H9 (cell line): ENCODE measurements at regions not wholly inside any gene's neighbourhood (a gene's known extent, or its start where the extent isn't known, plus 50 kb on each side); places are given as distances from the start of the nearest gene placed in this dataset.

Experiments used
- DNase-seq: peaks from one replicate; pipeline ENCODE4 v3.0.0-alpha.2; 2017
- H2AFZ ChIP-seq: one replicate; pipeline ENCODE4 v1.6.1; 2013; ENCODE audit warnings: mild to moderate bottlenecking, low read length, control low read depth, moderate library complexity
- H2AK5ac ChIP-seq: 2 replicates; pipeline ENCODE4 v1.6.1; 2013; ENCODE audit warnings: low read length, control low read depth, mixed read lengths; ENCODE audit not compliant: insufficient read length
- H2BK120ac ChIP-seq: one replicate; pipeline ENCODE4 v1.6.1; 2013; ENCODE audit warnings: low read depth, mild to moderate bottlenecking, low read length, control low read depth, inconsistent platforms; ENCODE audit not compliant: poor library complexity, severe bottlenecking
- H2BK12ac ChIP-seq: 2 replicates; pipeline ENCODE4 v1.6.1; 2013; ENCODE audit warnings: low read length, control low read depth, mixed read lengths, low read depth; ENCODE audit not compliant: insufficient read length
- H2BK15ac ChIP-seq: 2 replicates; pipeline ENCODE4 v1.6.1; 2013; ENCODE audit warnings: low read depth, low read length, control low read depth
- H2BK20ac ChIP-seq: one replicate; pipeline ENCODE4 v1.6.1; 2013; ENCODE audit warnings: low read depth, mild to moderate bottlenecking, low read length, control low read depth, inconsistent platforms; ENCODE audit not compliant: poor library complexity, severe bottlenecking
- H2BK5ac ChIP-seq: 2 replicates; pipeline ENCODE4 v1.6.1; 2013; ENCODE audit warnings: low read length, control low read depth, mixed read lengths; ENCODE audit not compliant: insufficient read length
- H3K14ac ChIP-seq: 2 replicates; pipeline ENCODE4 v1.6.1; 2013; ENCODE audit warnings: low read length, control low read depth; ENCODE audit not compliant: insufficient read depth
- H3K18ac ChIP-seq: 2 replicates; pipeline ENCODE4 v1.6.1; 2013; ENCODE audit warnings: low read depth, mild to moderate bottlenecking, mixed read lengths, low read length, control low read depth; ENCODE audit not compliant: insufficient read length
- H3K23ac ChIP-seq: 2 replicates; pipeline ENCODE4 v1.6.1; 2013; ENCODE audit warnings: low read length, control low read depth, mixed read lengths, low read depth; ENCODE audit not compliant: insufficient read length
- H3K23me2 ChIP-seq: 2 replicates; pipeline ENCODE4 v1.6.1; 2013; ENCODE audit warnings: low read depth, mild to moderate bottlenecking, mixed read lengths, low read length, control low read depth; ENCODE audit not compliant: insufficient read length, poor library complexity, severe bottlenecking
- H3K27ac ChIP-seq: 2 replicates; pipeline ENCODE4 v1.5.1; 2013; ENCODE audit warnings: low read length, control low read depth, mixed read lengths, low read depth; ENCODE audit not compliant: insufficient read length
- H3K27me3 ChIP-seq: 2 replicates; pipeline ENCODE4 v1.6.1; 2013; ENCODE audit warnings: low read length, control low read depth, inconsistent platforms; ENCODE audit not compliant: insufficient read depth
- H3K4ac ChIP-seq: 2 replicates; pipeline ENCODE4 v1.6.1; 2013; ENCODE audit warnings: low read depth, mild to moderate bottlenecking, control low read depth, inconsistent platforms, low read length, moderate library complexity
- H3K4me1 ChIP-seq: 2 replicates; pipeline ENCODE4 v1.6.1; 2013; ENCODE audit warnings: low read length, control low read depth, inconsistent platforms; ENCODE audit not compliant: insufficient read depth
- H3K4me2 ChIP-seq: 2 replicates; pipeline ENCODE4 v1.6.1; 2013; ENCODE audit warnings: low read length, control low read depth, mixed read lengths; ENCODE audit not compliant: insufficient read length, insufficient read depth
- H3K56ac ChIP-seq: 2 replicates; pipeline ENCODE4 v1.6.1; 2013; ENCODE audit warnings: low read depth, mild to moderate bottlenecking, mixed read lengths, low read length, control low read depth; ENCODE audit not compliant: insufficient read length
- H3K79me1 ChIP-seq: 2 replicates; pipeline ENCODE4 v1.6.1; 2013; ENCODE audit warnings: low read depth, mild to moderate bottlenecking, moderate library complexity, low read length, control low read depth, inconsistent platforms; ENCODE audit not compliant: insufficient read depth, poor library complexity, severe bottlenecking
- H3K79me2 ChIP-seq: 2 replicates; pipeline ENCODE4 v1.6.1; 2013; ENCODE audit warnings: low read length, control low read depth, inconsistent platforms; ENCODE audit not compliant: insufficient read depth
- H3K9ac ChIP-seq: 2 replicates; pipeline ENCODE4 v1.6.1; 2013; ENCODE audit warnings: low read length, control low read depth, mixed read lengths; ENCODE audit not compliant: insufficient read length; ENCODE audit errors: extremely low read depth
- H3K9me3 ChIP-seq: one replicate; pipeline ENCODE4 v1.6.1; 2013; ENCODE audit warnings: low read depth, low read length, inconsistent platforms; ENCODE audit not compliant: control insufficient read depth
- H3T11ph ChIP-seq: one replicate; pipeline ENCODE4 v1.6.1; 2013; ENCODE audit warnings: mild to moderate bottlenecking, low read length, control low read depth, inconsistent platforms
- H4K20me1 ChIP-seq: one replicate; pipeline ENCODE4 v1.6.1; 2013; ENCODE audit not compliant: control insufficient read depth, insufficient read length, insufficient read depth
- H4K5ac ChIP-seq: 2 replicates; pipeline ENCODE4 v1.6.1; 2013; ENCODE audit warnings: low read depth, mild to moderate bottlenecking, mixed read lengths, low read length, control low read depth; ENCODE audit not compliant: insufficient read length
- H4K8ac ChIP-seq: replicated peaks from 2 replicates; pipeline ENCODE4 v1.6.1; 2013; ENCODE audit warnings: low read length, control low read depth, mixed read lengths, low read depth; ENCODE audit not compliant: insufficient read length
- H4K91ac ChIP-seq: 2 replicates; pipeline ENCODE4 v1.6.1; 2013; ENCODE audit warnings: low read depth, mild to moderate bottlenecking, moderate library complexity, mixed read lengths, low read length, control low read depth; ENCODE audit not compliant: insufficient read length
- H3K27ac Mint-ChIP-seq, 3 experiments: 2 replicates in 2 of 3; 3 replicates in 1 of 3; pipeline ENCODE4 v1.8.0; 2020 to 2021; ENCODE audit warnings: mixed read lengths in 3 of 3, mild to moderate bottlenecking in 1 of 3, moderate library complexity in 1 of 3
- H3K27me3 Mint-ChIP-seq: 2 replicates; pipeline ENCODE4 v1.8.0; 2021; ENCODE audit warnings: low read depth, mild to moderate bottlenecking, moderate library complexity, mixed read lengths
- H3K36me3 Mint-ChIP-seq, 3 experiments: 2 replicates in 2 of 3; 3 replicates in 1 of 3; pipeline ENCODE4 v1.8.0; 2020 to 2021; ENCODE audit warnings: low read depth in 3 of 3, mixed read lengths in 3 of 3; ENCODE audit not compliant: insufficient read depth in 1 of 3
- H3K4me1 Mint-ChIP-seq, 2 experiments: 2 replicates each; pipeline ENCODE4 v1.8.0; 2020; ENCODE audit warnings: mixed read lengths in 2 of 2
- H3K4me3 Mint-ChIP-seq, 2 experiments: 2 replicates in 1 of 2; 3 replicates in 1 of 2; pipeline ENCODE4 v1.8.0; 2020 to 2021; ENCODE audit warnings: mild to moderate bottlenecking in 2 of 2, mixed read lengths in 2 of 2, moderate library complexity in 1 of 2
- H3K9me3 Mint-ChIP-seq, 2 experiments: 2 replicates in 1 of 2; 3 replicates in 1 of 2; pipeline ENCODE4 v1.8.0; 2020; ENCODE audit warnings: mild to moderate bottlenecking in 2 of 2, mixed read lengths in 2 of 2, moderate library complexity in 1 of 2
- CTCF ChIP-seq: fragments of 200-600 bp; sonication (generic); conservative IDR thresholded peaks from 3 replicates; pipeline ENCODE4 v1.8.0; 2021; ENCODE audit warnings: antibody characterized with exemption, mild to moderate bottlenecking
- WGBS: extraction: QIAGEN DNeasy Blood & Tissue Kit; methylation state at CpG from one replicate; pipeline ENCODE4 v1.1.7; 2013; ENCODE audit warnings: missing lambda C conversion rate, low lambda C conversion rate, mixed read lengths; ENCODE audit not compliant: insufficient read length; ENCODE audit errors: extremely low coverage; 5-methylcytosine and 5-hydroxymethylcytosine counted together

DNA sequence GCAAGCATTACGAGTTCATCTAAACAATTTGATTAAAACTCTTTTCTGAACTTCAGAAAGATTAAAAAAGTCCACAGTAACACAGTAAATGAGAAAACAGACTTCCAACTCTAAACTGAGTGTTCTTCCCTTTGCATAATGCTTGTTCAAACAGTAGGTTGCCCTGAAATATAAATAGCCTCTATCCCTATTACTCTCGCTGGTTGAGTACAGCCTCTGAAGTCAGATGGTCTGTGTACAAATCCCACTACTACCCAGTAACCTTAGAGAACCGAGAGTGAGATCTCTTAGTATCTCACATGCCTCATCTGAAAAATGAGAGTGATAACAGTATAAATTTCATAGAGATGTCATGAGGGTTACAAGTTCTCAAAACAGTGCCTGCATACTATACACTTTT, 591.6 kb downstream of the CAAP1 start:
- H2BK20ac ChIP-seq, result no peak overlapping the region
- H3K79me2 ChIP-seq, result no peaks in the 10 kb centered on the region
- Mint-ChIP-seq H3K4me1 (no peaks in the 10 kb centered on the region), H3K36me3 (no peaks in the 10 kb centered on the region), H3K27me3 (no peaks in the 10 kb centered on the region), H3K9me3 (no peaks in the 10 kb centered on the region), H3K4me3 (no peak overlapping the region), H3K27ac (no peak overlapping the region)
- H3K18ac ChIP-seq, result no peak overlapping the region
- no peaks in the 10 kb centered on the region for H3K27me3 ChIP-seq
- no CpG with 5 or more reads among the region's 3 CpGs for WGBS
- H3K56ac ChIP-seq, result no peak overlapping the region
- no peak overlapping the region for H3K9ac ChIP-seq
- H3K23ac ChIP-seq, result no peak overlapping the region
- H3K9me3 ChIP-seq, result no peaks in the 10 kb centered on the region
- H2AFZ ChIP-seq, result no peak overlapping the region
- TF ChIP-seq CTCF, result no peak
- H3T11ph ChIP-seq, result no peak overlapping the region
- H3K27ac ChIP-seq, result no peak overlapping the region
- H2BK15ac ChIP-seq, result no peak overlapping the region
- no peaks in the 10 kb centered on the region for H3K79me1 ChIP-seq
- DNase-seq, result no peak
- no peak overlapping the region for H3K4me2 ChIP-seq
- no peaks in the 10 kb centered on the region for H3K23me2 ChIP-seq
- no peak overlapping the region for H4K5ac ChIP-seq
- H2BK5ac ChIP-seq, result no peak overlapping the region
- no peaks in the 10 kb centered on the region for H3K4me1 ChIP-seq
- no peak overlapping the region for H4K8ac ChIP-seq
- no peak overlapping the region for H4K91ac ChIP-seq
- no peak overlapping the region for H3K14ac ChIP-seq
- H4K20me1 ChIP-seq, result no peaks in the 10 kb centered on the region
- no peak overlapping the region for H2BK12ac ChIP-seq
- no peak overlapping the region for H2AK5ac ChIP-seq
- no peak overlapping the region for H2BK120ac ChIP-seq
- no peak overlapping the region for H3K4ac ChIP-seq
